Panc1 (cell line): ENCODE measurements at regions not wholly inside any gene's neighbourhood (a gene's known extent, or its start where the extent isn't known, plus 50 kb on each side); places are given as distances from the start of the nearest gene placed in this dataset.

Experiments used
- ATAC-seq: fragments of 200-7000 bp; cut with Tn5 transposase; 2 replicates; pipeline ENCODE4 v1.9.1; 2020; ENCODE audit warnings: mild to moderate bottlenecking, moderate library complexity
- BruUV-seq: library from RNA; stranded (reverse); fragments of 400-500 nt; replicated peaks from 2 replicates; lab custom pipeline; 2021; lab: Mats Ljungman, UMichigan
- CTCF ChIA-PET: fragments of 300-600 bp; sonication (Branson Sonifier 250); formaldehyde crosslinking; loops from one replicate; lab custom pipeline; 2022; ENCODE audit warnings: antibody characterized with exemption; lab: Charles Lee
- POLR2A ChIA-PET: fragments of 300-600 bp; sonication (Branson Sonifier 250); formaldehyde crosslinking; loops from one replicate; lab custom pipeline; 2022; ENCODE audit warnings: antibody characterized with exemption; lab: Charles Lee
- DNase-seq: peaks from one replicate; pipeline ENCODE4 v3.0.0-alpha.2; 2010; ENCODE audit warnings: low read depth, low spot score
- H3K27ac ChIP-seq: 2 replicates; pipeline ENCODE4 v1.5.1; 2011; ENCODE audit warnings: mild to moderate bottlenecking, low read length, inconsistent platforms
- H3K27me3 ChIP-seq: fragments of 200-500 bp; sonication (Bioruptor generic); 2 replicates; pipeline ENCODE4 v1.6.0; 2014; ENCODE audit warnings: low read length, inconsistent platforms; ENCODE audit not compliant: control insufficient read depth, insufficient read depth
- H3K36me3 ChIP-seq: fragments of 200-500 bp; sonication (Bioruptor generic); 2 replicates; pipeline ENCODE4 v1.5.1; 2014; ENCODE audit warnings: inconsistent platforms, mild to moderate bottlenecking, low read length, moderate library complexity; ENCODE audit not compliant: control insufficient read depth, insufficient read depth
- H3K4me1 ChIP-seq: 2 replicates; pipeline ENCODE4 v1.5.1; 2011; ENCODE audit warnings: inconsistent platforms, mild to moderate bottlenecking, low read length, moderate library complexity; ENCODE audit not compliant: control insufficient read depth, insufficient read depth
- H3K4me3 ChIP-seq, 2 experiments: 2 replicates each; pipeline ENCODE4 v1.5.1; 2011 to 2012; ENCODE audit warnings: low read depth in 2 of 2, low read length in 2 of 2, mild to moderate bottlenecking in 2 of 2, inconsistent platforms in 1 of 2, moderate library complexity in 1 of 2
- H3K9me3 ChIP-seq: fragments of 200-500 bp; sonication (Bioruptor generic); 2 replicates; pipeline ENCODE4 v1.5.1; 2014; ENCODE audit warnings: low read depth, mild to moderate bottlenecking, inconsistent platforms, low read length, moderate library complexity; ENCODE audit not compliant: control insufficient read depth, insufficient read depth
- CTCF ChIP-seq: fragments of 450-650 bp; IDR thresholded peaks from 2 replicates; pipeline ENCODE4 v1.5.1; 2017; ENCODE audit warnings: mild to moderate bottlenecking
- POLR2AphosphoS5 ChIP-seq: IDR thresholded peaks from 2 replicates; pipeline ENCODE4 v1.6.1; 2012; ENCODE audit warnings: mild to moderate bottlenecking, low read depth, low read length, moderate library complexity
- REST ChIP-seq, 2 experiments: IDR thresholded peaks; 2 replicates each; pipeline ENCODE4 v1.6.1; 2011 to 2012; ENCODE audit warnings: low read depth in 2 of 2, control low read depth in 1 of 2, low read length in 1 of 2, mild to moderate bottlenecking in 1 of 2, moderate library complexity in 1 of 2; ENCODE audit not compliant: insufficient read depth in 1 of 2
- SIN3A ChIP-seq: IDR thresholded peaks from 2 replicates; pipeline ENCODE4 v1.6.1; 2012; ENCODE audit warnings: low read depth, mild to moderate bottlenecking, low read length, moderate library complexity, borderline replicate concordance; ENCODE audit not compliant: insufficient read depth
- TCF7L2 ChIP-seq: IDR thresholded peaks from 2 replicates; pipeline ENCODE4 v1.6.1; 2011; ENCODE audit warnings: mild to moderate bottlenecking, low read depth, low read length, inconsistent platforms
- in situ Hi-C: cut with HindIII; loops from 2 replicates; pipeline ENCODE4 v1.10.0; 2016; ENCODE audit warnings: low sequenced_read_pairs, low pct_unique_long_range_greater_than_20kb
- intact Hi-C: fragments of 100-400 bp; cut with micrococcal nuclease; formaldehyde crosslinking; loops from one replicate; pipeline ENCODE4 v1.10.0; 2022; ENCODE audit not compliant: unreplicated experiment

GRCh38 chr1:11358984-11359383 lies 86.0 kb downstream of the UBIAD1 start:
- ChIA-PET POLR2A (no interaction called here), CTCF (no interaction called here)
- Histone ChIP-seq H3K4me3 (no peak overlapping the region), H3K27me3 (no peaks in the 10 kb centered on the region), H3K9me3 (no peaks in the 10 kb centered on the region), H3K36me3 (no peaks in the 10 kb centered on the region), H3K27ac (no peak overlapping the region), H3K4me1 (no peaks in the 10 kb centered on the region)
- ATAC-seq (no peak), DNase-seq (no peak)
- in situ Hi-C loops (no loop called here), intact Hi-C loops (no loop called here)
- TF ChIP-seq REST (IDR thresholded peaks at IDR 0.05; ENCODE audit: insufficient read depth in 1 of 2, low read depth in 2 of 2, low read length in 1 of 2) (no peak), SIN3A (no peak)
- BruUV-seq: no TSS peak

- BruUV-seq: no TSS peak
- H3K27me3 ChIP-seq: no peaks in the 10 kb centered on the region
- no peak overlapping the region for H3K4me3 ChIP-seq
- H3K36me3 ChIP-seq: no peaks in the 10 kb centered on the region
- no peaks in the 10 kb centered on the region for H3K9me3 ChIP-seq
- intact Hi-C loops: no loop called here
- ChIA-PET CTCF (no interaction called here), POLR2A (no interaction called here)
- no peak for ATAC-seq
- no peak for TF ChIP-seq CTCF
- no peak for TF ChIP-seq REST (IDR thresholded peaks at IDR 0.05; ENCODE audit: insufficient read depth in 1 of 2, low read depth in 2 of 2, low read length in 1 of 2)
- no peak for TF ChIP-seq TCF7L2
- TF ChIP-seq POLR2AphosphoS5: no peak
- no peak for TF ChIP-seq SIN3A
- DNase-seq: no peak
- in situ Hi-C loops: no loop called here
- no peak overlapping the region for H3K27ac ChIP-seq
- no peaks in the 10 kb centered on the region for H3K4me1 ChIP-seq
These were observed 89.6 kb downstream of the UBIAD1 start for GRCh38 chr1:11362547-11363021.
